Stimulated activated CD4-positive, alpha-beta T cell treated with anti-CD3 and anti-CD28 coated beads, Interleukin-12 subunit alpha, Interleukin-12 subunit beta, amount 100 ng/mL, for 4 hours (primary cell): ENCODE measurements at regions not wholly inside any gene's neighbourhood (a gene's known extent, or its start where the extent isn't known, plus 50 kb on each side); places are given as distances from the start of the nearest gene placed in this dataset.

Experiments used
- DNase-seq: peaks from one replicate; pipeline ENCODE4 v3.0.0-alpha.2; 2020

DNA sequence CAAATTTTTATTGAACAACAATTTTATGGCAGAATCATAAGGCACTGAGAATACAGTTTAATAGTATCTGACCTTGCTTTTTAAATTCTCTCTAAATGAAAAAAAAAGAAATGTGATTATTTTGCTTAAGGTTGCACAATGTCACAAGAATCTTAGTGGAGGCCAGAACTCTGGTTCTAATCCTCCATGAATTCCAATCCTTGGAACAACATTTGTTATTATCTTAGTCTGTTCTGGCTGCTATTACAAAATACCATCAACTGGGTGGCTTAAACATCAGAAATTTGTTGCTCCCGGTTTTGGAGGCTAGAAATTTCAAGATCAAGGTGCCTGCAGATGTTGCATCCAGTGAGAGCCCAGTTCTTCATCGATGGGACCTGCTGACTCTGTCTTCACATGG, 158.2 kb upstream of the POM121L12 start:
- DNase-seq, result no peak

DNA sequence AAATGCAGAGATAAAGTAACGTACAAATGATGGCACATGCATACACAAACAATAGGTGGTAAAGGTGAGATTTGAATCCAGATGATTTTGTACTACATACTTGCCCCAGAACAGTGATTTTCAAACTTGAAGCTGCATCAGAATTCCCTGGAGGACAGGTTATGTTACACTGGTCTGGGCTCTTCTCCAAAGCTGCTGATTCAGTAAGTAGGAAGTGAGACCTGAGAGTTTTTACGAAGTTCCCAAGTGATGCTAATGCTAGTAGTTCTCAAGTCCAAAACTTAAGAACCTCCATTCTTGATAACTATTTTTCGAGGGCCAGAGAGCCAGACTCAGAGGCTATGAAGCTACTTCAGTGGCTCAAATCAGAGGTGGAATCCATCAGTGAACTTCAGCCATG, 159.0 kb upstream of the POM121L12 start:
- DNase-seq, result no peak

DNA sequence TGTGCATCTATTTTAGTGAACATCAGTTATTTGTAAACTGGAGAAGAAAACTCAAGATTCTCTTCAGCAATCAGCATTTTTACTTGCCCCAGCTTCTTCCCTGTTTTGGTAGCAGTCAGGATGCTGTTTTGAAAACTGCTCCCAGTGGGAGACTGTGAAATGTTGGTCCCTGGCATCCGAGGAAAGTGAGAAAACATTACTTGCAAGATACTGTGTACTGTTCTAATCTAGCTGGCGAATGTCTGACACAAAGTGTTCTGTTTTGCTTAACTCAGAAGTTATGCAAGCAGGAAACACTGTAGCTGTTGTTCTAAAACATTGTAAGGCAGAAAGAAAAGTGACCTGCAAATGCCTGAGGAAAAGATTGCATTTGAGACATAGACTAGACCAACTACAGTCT, 171.8 kb upstream of the POM121L12 start:
- DNase-seq, result no peak

DNA sequence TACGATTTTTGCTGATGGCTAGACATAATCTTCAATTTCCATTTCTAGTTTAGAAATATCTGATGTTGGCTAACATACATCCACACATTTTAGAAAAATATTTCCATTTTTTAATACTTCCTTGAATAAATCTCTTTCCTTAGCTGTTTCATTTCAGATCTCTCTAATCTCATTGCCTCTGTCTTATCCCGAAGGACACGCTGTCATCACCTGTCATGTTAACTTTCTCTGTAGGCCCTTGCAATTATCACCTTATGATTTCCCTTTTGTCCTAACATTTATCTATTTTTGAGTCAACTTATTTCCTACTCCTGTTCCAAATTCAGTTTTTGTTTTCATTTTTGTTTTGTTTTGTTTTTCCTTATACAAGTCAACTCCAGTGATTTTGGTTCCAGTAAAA, 173.1 kb upstream of the POM121L12 start:
- DNase-seq, result no peak

DNA sequence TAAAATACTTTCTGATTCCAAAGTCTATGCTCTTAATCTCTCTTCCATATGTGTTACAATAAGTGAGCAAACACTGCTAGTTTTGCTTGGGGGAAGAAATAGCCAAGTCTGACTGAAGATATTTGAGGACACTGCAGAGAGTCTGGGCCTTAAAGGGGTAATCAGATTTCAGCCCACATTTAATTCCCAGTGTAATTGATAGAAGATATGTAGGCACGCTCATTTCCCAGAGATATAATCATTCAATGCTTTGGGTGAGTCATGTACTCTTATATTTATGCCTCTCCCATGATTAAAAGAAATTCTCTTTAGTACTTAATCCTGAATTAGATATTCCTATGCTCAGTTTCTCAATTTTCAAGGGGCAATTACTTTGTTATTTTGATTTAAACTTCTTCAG, 178.1 kb upstream of the POM121L12 start:
- no peak for DNase-seq

DNA sequence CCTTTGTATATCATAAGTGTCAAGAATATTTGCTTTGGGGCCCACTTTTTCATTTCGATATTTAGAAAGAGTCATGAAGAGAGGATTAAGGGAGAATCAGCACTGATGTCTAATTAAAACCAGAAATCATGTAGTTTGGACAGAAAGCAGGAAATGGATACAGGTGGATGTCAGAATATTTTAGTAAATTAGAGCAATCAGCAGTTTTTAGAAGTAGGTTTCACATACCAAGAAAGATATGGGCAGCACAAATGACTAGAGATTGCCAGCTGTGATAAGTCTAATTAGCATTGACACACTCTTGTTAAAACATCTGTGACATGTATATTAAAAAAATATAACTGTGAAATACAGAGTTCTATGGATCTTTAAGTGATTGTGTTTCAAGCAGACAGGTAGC, 180.8 kb upstream of the POM121L12 start:
- DNase-seq, result no peak

DNA sequence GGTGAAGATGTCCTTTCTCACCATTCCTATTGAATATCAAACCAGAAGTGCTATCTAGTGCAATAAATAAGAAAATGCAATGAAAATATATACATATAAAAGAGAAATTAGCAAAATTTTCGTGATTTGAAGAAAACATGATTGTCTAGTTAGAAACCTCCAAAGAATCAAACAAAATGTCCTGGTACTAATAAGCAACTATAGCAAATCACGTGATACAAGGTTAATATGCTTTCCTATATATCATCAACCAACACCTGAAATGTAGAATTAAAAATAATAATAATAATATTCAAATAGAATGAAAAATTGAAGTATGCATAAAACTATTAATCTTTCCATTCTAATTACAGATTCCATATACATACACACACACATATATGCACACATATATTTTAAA, 183.9 kb upstream of the POM121L12 start:
- no peak for DNase-seq

DNA sequence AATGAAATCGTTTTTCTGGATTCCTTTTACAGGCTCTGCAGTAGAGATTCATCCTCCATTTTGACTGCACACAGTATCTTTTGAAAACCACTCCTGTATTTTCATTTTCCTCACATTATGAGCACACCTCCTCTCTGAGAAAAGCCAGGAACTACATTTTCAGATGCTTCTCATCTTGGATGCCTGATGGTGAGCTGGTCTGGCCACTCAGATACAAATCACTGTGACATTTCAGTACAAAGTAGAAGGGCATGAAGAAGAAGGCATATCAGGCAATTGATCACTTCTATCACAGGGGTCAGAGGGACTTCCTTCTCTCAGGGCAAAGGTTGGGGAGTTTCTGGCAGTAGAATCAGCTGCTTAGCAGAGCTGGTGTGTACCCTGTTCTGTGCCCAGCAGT, 192.0 kb upstream of the POM121L12 start:
- no peak for DNase-seq

DNA sequence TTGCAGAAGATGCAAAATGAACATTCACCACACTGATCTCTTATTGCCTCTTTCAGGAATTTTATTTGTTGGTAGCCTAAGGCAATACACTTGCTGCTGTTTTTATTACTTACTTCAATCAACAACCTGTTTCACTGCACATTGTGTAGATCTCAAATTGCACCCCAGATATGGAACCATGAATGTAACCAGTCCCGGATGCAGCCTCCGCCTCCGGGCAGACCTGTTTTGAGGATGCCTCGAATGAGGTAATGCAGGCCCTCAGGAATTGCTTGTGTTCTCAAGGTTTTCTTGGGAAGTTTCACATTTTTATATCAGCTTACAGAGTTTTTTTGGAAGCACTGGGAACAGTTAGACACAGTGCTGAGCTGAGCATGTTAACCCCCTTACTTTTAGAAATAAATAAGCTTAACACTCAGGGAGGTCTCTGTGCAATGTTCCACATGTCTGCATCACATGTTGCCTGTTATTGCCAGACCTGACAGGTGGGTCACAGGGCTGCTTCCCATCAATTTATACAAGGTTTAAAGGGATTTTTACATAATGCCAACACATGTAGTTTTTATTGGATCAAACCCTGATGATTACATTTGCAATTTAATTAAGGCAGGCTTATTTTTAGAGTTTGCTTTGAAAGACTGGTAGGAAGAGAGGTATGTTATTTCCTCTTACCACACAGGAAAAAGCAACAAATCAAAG, 193.1 kb upstream of the POM121L12 start:
- DNase-seq, result no peak

DNA sequence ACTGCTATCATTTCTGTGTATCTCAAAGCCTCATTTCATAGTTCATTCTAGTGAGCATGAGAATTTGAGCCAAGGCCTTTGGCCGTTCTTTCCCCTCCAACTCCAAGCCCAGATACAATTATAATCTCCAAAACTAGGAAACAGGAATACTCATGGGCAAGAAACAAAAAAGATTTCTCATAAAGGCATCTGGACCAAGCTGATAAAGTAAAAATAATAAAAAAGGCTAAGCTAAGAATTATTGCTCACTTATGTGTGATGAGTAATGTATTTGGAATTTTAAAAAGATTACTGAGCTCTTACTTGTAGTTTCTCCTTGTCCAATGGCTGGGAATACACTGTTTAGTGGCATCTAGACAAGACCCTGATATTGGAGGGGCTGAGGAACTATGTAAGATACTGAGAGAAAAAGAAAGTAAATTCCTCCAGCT, 196.4 kb upstream of the POM121L12 start:
- DNase-seq, result no peak

DNA sequence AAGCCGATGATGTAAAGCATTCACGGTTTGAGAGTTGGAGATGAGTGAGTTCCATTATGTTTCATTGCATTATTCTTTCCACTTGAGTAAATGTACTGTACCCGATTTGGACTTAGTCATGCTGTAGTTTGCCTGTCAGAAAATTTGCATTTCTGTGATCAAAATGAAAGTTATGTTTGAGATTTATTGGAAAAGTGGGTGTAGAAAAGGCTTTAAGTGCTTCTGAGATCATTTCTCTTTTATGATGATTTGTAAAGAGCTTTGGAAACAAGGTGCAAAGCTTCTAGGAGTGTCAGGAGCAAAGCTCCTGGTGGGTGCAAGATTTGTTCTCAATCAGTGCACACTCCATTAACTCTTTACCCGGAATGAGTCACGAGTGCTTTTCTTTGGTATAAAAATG, 204.1 kb upstream of the POM121L12 start:
- no peak for DNase-seq

DNA sequence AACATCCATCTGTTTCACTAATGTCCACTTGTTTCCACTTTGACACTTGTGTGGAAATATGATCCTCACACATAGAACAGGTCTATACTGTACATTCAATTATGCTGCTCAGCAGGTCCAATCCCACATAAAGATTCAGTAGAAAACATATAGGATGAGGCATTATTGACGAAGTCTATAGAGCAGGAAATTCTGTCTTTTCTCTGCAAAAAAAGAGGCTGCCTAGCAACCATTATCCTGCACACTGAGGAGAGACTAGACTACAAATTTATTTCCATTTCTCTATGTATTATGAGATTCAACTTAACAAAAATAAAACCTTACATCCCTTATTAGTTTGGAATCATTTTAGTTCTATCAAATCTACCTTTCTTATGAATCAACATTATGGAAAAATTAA, 204.6 kb upstream of the POM121L12 start:
- DNase-seq, result no peak

DNA sequence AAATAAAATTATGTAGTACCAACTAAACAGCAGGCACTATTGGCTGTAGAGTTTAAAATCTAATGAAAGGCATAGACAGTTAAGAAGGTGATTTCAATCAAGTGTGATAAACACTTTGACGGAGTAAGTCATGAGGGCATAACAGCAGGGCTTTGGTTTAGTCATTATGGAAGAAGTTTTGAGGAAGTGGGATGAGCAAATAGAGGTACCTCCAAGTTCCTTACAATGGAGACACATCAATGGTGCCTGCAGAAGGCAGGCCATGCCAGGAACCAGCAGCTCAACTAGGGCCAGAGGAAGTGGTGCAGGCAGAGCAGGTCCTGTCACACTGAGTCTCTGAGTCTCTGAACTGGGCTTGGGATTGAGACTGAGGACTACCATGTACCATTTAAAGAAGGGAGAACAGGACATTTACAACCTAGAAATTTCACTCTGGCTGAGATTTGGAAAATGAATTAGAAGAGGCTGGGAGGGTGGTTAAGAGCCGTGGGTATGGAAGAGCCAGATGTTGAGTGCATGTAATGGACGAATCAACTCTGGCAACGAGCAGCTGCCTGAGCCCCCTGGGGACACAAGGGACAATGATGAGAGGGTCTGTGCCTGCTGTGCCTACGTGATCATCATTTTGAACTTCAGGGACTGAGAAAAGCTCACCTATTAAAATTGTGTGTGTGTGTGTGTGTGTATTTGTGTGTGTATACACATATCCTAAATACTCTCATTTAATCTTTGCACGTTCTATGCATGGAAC, 208.7 kb upstream of the POM121L12 start:
- no peak for DNase-seq

DNA sequence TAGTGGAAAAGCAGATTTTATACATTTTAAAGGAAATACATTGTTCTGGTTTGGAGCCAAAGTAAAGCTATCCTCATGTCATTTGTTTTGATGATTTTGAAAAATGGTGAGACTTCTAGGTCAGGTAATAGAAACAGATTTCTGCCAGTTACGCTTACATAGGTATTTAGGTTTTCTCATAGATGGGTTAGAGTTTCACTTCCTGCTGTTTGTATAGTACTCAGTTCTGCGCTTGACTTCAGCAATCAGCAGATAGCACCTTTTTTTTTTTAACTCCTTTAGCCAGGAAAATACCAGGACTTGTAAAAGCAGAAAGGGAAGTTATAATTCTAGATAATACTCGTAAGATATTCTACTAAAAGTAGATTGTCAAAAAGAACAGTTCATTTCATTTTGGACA, 209.8 kb upstream of the POM121L12 start:
- DNase-seq, result no peak

DNA sequence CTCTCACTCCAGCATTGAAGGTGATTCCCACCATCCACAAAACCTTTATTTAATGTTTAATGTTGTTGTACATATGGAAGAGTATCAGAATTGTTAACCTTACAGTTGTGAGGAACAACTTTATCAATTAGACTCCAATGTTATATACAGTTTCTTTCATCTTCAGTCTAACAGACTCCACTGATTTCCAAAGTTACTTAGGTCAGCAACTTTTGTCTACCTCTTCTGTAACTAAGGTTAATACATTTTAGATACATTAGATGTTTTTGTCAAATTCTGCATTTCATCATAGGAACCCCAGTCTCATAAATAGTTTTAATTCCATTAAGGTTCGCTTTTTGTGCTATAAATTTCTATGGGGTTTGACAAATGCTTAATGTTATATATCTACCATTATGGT, 223.9 kb upstream of the POM121L12 start:
- no peak for DNase-seq

DNA sequence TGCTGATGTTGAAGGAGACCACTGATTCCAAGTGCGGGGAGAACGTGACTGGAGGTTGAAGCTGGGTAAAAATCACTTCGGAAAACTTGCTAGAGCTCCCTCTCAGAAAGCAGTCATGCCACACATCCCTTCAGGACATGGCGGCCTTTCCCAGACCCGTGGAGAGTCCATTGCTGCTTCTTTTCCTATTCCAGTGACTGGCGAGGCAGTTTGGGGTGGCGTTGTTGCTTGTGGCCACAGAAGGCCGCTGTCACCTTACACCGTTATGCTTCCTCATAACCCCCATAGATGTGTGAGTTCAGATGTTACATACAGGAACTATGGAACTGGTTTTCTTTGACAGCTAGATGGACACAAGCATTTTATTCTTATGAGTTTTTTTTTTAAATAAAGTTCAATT, 235.6 kb upstream of the POM121L12 start:
- DNase-seq, result no peak

DNA sequence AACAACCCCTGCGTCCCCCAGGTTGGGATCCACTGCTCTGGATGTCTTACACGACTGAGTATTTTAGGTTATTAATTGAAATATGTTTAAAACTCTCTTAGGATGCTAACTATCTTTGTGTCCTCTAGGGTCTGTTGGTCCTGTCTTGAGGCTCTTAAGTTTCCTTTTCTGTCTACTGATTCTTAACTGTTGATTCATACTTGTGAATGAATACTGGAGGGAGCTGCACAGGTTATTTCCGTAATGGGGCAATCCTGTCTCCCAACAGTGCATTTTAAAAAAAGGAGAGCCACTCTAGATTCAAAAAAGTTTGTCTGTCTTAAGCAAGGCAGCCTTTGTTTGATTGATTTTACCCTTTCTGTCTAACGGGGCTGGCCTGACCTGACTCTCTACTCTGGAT, 237.6 kb upstream of the POM121L12 start:
- no peak for DNase-seq

DNA sequence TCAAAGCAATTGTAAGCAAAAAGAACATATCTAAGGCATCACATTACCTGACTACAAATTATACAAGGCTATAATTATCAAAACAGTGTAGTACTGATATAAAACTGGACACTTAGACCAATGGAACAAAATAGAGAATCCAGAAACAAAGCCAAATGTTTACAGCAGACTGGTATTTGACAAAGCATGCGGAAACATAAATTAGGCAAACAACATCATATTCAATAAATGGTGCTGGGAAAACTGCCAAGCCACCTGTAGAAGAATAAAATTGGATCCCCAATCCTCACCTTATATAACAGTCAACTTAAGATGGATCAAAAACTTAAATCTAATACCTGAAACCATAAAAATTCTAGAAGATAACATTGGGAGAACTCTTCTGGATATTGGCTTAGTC, 240.8 kb upstream of the POM121L12 start:
- DNase-seq, result no peak

DNA sequence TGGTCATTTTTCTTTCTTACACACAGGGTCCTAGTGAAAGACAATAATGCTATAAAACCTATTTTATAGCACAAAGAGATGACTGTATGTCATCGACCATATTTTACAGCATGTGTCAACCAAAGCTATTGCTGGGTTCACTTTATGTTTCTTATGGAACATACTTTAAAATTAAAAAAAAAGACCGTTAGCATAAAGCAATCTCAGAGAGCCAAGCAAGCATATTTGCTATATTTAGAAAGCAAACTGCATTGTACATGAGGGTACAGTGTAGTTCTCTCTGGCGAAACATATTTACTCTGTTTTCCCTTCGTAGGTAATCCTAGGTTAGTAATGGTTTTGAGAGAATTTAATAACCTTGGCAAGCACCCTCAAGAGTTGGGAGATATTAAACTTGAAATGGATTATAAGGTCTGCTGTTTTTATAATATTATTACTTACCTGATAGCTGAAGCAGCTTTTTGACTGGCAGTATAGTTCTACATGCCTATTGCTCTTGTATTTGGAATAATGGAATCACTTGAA, 244.2 kb upstream of the POM121L12 start:
- DNase-seq, result no peak

DNA sequence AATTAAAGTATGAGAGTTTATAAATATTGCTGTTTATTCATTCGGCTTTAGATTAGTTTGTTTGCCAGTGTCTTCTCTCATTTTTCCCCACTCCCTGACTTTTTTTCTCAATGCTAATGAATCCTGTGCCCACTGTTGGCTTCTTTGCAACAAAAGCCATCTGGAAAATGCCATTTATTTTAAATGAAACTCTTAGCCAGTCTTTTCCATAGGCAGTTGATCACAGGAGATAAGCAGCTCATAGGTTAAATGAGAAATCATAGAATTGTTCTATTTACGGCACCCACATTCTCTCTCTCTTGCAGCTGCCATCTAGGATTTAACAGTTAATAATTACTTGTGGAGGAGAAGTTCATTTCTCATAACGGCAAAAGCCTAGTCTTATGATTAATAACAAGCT, 249.3 kb upstream of the POM121L12 start:
- no peak for DNase-seq

DNA sequence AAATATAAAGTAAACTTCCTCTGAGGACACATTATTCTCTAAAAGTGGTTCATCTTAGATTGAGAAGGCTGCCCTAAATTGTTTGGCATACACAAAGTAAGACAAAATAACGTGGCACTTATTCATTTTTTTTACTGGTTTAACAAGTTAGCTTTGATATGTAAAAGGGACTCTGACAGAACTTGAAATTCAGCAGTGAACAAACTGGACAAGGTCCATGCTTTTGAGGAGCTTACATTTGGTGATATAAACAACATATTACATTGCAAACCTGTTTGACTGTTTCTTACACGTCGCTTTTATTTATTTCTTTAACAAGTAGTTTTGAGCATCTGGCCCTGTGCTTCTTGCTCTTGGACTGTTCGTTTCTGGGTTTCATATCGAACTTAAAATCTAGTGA, 253.1 kb upstream of the POM121L12 start:
- no peak for DNase-seq

DNA sequence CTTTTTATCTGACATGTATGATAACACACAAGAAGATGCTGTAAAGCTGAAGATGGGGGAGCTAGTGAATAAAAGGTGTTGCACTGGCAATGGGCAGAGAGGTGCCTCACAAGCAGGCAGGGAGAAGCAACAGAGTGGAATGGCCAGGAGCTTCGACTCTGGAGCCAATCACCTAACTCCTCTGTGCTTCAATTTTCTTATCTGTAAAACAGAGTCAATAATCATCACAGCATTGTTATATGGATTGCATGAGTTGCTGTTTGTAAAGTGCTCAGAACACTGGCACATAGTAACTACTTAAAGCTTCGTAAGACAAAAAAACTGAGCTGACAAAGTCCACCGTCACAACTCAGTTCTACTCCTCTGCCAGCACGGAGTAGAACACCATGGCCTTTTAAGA, 254.2 kb upstream of the POM121L12 start:
- DNase-seq, result no peak

DNA sequence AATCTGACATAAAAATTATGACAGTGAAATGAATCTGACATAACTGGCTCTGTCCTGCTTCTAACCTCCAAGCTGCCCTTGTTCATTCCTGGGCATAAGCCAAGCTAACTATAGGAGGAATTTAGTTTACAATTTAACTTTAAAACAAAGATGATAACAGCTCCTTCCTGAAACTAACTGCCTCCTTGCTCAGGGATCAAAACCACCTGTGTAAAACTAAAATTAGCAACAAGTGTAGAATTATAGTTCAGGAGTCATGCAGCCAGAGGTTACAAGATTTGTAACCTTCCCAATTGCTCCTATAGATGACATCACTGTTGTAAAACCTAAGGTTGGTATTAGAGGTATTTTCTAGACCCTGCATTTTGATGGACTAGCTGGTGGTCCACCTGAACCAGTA, 256.4 kb upstream of the POM121L12 start:
- no peak for DNase-seq

DNA sequence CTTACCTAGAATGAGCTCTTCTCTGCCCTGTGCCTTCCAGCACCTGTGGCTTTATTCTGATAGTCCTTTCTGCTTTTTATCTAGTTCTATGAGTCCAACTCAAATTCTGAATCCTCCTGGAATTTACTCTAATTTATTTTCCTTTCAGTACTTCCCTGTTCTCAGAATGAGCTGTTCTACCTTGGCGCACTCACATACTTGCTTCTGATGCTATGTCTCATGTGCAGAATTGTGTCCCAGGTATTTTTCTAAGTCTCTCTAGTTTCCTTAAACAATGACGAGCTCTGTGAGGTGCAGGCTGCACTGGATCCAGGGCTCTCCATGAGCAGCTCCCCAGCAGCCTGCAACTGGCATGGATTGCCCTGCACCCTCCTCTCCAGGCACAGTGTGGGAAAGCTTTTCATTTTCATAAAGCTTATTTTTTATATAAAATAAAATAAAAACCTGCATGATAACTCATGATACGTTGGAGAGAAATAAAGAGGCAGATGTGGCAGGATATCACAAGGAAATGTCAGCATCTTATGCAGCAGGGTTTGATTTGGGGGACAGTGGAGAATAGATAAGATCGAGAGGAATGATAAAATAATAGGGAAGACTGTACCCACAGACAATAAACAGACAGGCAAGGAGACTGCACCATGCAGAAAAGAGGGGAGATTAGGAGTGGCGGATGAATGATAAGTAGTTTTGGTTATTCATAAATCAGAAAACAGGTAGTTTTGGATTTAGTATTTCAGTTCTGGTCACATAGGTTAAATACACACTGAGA, 258.2 kb upstream of the POM121L12 start:
- no peak for DNase-seq
